Gastrocnemius medialis (tissue), 4 donors: ENCODE measurements at regions not wholly inside any gene's neighbourhood (a gene's known extent, or its start where the extent isn't known, plus 50 kb on each side); places are given as distances from the start of the nearest gene placed in this dataset.

Experiments used
- ATAC-seq, 2 donors: fragments of 150-250 bp; one replicate each; pipeline ENCODE4 v1.9.1; 2016
- DNase-seq, 2 donors: peaks; one replicate each; pipeline ENCODE4 v3.0.0-alpha.2; 2019
- H3K27ac ChIP-seq, 4 donors: fragments of 200-600 bp; sonication (generic); 1 replicate in 1 of 4; 2 replicates in 3 of 4; pipeline ENCODE4 v1.5.1; 2016 to 2018; ENCODE audit warnings: mild to moderate bottlenecking in 2 of 4, moderate library complexity in 1 of 4
- H3K27me3 ChIP-seq, 3 donors: fragments of 200-600 bp; sonication (generic) in 2 of 3; 1 replicate in 1 of 3; 2 replicates in 2 of 3; pipeline versions ENCODE4 v1.5.1 to v1.6.0; 2016 to 2019; ENCODE audit warnings: mild to moderate bottlenecking in 1 of 3, moderate library complexity in 1 of 3
- H3K36me3 ChIP-seq, 2 donors: fragments of 200-600 bp; sonication (generic) in 1 of 2; one replicate each; pipeline ENCODE4 v1.5.1; 2017 to 2018
- H3K4me1 ChIP-seq, 2 donors: fragments of 200-600 bp; sonication (generic) in 1 of 2; one replicate each; pipeline ENCODE4 v1.5.1; 2016 to 2017; ENCODE audit warnings: mild to moderate bottlenecking in 2 of 2
- H3K4me3 ChIP-seq, 4 donors: fragments of 200-600 bp; sonication (generic) in 3 of 4; 1 replicate in 1 of 4; 2 replicates in 3 of 4; pipeline ENCODE4 v1.5.1; 2016 to 2019; ENCODE audit warnings: mild to moderate bottlenecking in 2 of 4
- H3K9me3 ChIP-seq, 3 donors: fragments of 200-600 bp; sonication (generic) in 2 of 3; 1 replicate in 1 of 3; 2 replicates in 2 of 3; pipeline ENCODE4 v1.5.1; 2016 to 2019
- POLR2A ChIP-seq, 2 donors: fragments of 450-650 bp; IDR thresholded peaks; one replicate each; pipeline ENCODE4 v1.6.1; 2017; ENCODE audit warnings: antibody characterized with exemption in 2 of 2, mild to moderate bottlenecking in 2 of 2, moderate library complexity in 2 of 2
- in situ Hi-C, 4 donors: fragments of 200-750 bp; cut with MboI; loops; one replicate each; pipeline versions ENCODE4 v1.15.0 to v1.8.0; 2017; ENCODE audit warnings: low sequenced_read_pairs in 4 of 4
- intact Hi-C: fragments of 100-400 bp; cut with DNase I; formaldehyde crosslinking; loops from one replicate; pipeline ENCODE4 v1.15.1; 2023; ENCODE audit warnings: low total_unique reads
- microRNA counts, 2 donors: library from miRNA; unstranded; fragments of <30 nt; microRNA quantifications; one replicate each; lab custom pipeline; 2016
- microRNA-seq, 2 donors: library from miRNA; unstranded; fragments of <30 nt; microRNA quantifications; one replicate each; pipeline ENCODE4, GENCODE V29; 2016; ENCODE audit warnings: borderline replicate concordance in 2 of 2
- TF ChIP-seq, protein P1 (sequence below), 5 experiments: fragments of 450-650 bp in 3 of 5; fragments of 200-600 bp in 2 of 5; sonication (generic) in 2 of 5; IDR thresholded peaks in 4 of 5; conservative IDR thresholded peaks in 1 of 5; 1 replicate in 4 of 5; 2 replicates in 1 of 5; pipeline ENCODE4 v1.5.1; 2016 to 2019; ENCODE audit warnings: antibody characterized with exemption in 5 of 5, mild to moderate bottlenecking in 3 of 5, moderate library complexity in 3 of 5

DNA sequence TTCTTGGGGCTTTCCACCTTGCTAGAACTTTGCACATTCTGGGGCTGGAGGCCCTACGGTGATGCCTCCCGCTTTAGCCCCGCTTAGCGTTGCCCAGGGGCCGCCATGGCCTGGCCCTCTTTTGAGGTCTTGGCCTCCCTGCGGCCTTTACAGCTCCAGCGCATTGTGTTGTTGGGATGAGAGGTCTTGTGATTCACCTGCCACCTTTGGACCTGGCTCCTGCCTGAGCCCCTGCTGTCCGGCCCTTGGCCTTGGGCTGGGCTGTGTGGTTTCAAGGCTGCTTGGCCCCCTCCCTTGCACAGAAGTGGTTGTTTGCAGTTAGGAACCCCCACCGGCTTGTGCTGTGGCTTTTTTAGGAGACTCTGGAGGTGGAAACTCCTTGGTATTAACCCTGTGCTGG lies 61.0 kb upstream of the CDH4 start:
- Histone ChIP-seq H3K9me3 (no peaks in the 10 kb centered on the region), H3K36me3 (no peaks in the 10 kb centered on the region), H3K27ac (no peak overlapping the region), H3K27me3 (peaks cover 0 to 3% (median 0%) of the 10 kb centered on the region in 3 donors), H3K4me3 (no peak overlapping the region), H3K4me1 (no peaks in the 10 kb centered on the region)
- ATAC-seq (no peak), DNase-seq (no peak)
- no peak for TF ChIP-seq POLR2A (IDR thresholded peaks at IDR 0.05)
- TF ChIP-seq, protein P1, sequence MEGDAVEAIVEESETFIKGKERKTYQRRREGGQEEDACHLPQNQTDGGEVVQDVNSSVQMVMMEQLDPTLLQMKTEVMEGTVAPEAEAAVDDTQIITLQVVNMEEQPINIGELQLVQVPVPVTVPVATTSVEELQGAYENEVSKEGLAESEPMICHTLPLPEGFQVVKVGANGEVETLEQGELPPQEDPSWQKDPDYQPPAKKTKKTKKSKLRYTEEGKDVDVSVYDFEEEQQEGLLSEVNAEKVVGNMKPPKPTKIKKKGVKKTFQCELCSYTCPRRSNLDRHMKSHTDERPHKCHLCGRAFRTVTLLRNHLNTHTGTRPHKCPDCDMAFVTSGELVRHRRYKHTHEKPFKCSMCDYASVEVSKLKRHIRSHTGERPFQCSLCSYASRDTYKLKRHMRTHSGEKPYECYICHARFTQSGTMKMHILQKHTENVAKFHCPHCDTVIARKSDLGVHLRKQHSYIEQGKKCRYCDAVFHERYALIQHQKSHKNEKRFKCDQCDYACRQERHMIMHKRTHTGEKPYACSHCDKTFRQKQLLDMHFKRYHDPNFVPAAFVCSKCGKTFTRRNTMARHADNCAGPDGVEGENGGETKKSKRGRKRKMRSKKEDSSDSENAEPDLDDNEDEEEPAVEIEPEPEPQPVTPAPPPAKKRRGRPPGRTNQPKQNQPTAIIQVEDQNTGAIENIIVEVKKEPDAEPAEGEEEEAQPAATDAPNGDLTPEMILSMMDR (IDR thresholded peaks at IDR 0.05 in 4 of 5, conservative IDR thresholded peaks at IDR 0.05 in 1 of 5), result no peak
- in situ Hi-C loops, result no loop called here
- intact Hi-C loops, result no loop called here

DNA sequence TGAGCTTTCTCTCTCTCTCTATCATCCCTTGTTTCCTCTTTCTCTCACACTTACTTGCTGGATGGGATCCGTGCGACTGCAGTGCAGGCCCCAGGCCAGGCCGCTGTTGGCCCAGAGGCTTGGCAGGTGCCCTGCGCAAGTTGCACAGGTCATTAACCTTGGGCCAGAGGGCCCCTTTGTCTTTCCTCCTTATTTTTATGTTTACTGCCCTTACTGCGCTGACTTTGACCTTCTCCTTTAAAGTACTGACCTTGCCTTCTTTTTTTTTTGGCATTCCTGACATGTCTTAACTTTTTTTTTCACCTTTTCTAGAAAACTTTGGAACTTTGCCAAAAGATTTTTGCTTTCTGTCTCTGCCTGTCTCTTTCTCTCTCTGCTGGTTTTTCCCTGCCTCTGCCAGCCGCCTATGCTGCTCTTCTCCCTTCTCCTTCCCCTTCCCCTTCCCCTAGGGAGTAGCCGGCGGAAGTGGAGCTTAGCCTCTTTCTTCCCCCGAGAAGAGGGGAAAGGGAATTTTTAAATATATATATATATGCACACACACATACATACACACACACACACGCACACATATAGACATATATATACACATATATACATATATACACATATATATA lies 59.6 kb upstream of the CDH4 start:
- Histone ChIP-seq H3K4me1 (no peaks in the 10 kb centered on the region), H3K36me3 (no peaks in the 10 kb centered on the region), H3K4me3 (no peak overlapping the region), H3K9me3 (no peaks in the 10 kb centered on the region), H3K27ac (no peak overlapping the region), H3K27me3 (peaks cover 0 to 2% (median 0%) of the 10 kb centered on the region in 3 donors)
- TF ChIP-seq, protein P1 (IDR thresholded peaks at IDR 0.05 in 4 of 5, conservative IDR thresholded peaks at IDR 0.05 in 1 of 5), result no peak
- TF ChIP-seq POLR2A (IDR thresholded peaks at IDR 0.05), result no peak
- DNase-seq, result no peak
- in situ Hi-C loops (no loop called here), intact Hi-C loops (no loop called here)
- ATAC-seq, result no peak

DNA sequence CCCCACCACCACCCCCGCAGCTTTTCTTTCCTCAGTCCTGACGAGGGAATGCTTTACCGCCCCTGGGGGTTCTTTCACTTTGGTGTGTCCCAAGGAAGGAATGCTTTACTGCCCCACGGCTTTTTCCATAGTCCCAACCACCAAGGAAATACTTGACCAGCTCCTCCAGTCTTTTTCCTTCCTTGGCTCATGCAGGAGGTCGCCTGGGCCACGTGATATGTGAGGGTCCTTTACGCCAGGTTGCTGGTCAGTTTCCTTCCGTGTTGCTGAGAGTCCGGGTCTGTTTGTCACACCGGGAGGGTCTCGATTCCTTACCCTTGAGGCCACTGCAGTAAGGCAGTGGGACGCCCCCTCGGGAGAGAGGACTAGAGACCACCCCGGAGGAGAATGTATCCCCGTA lies 58.9 kb upstream of the CDH4 start:
- H3K27ac ChIP-seq, result no peak overlapping the region
- no peaks in the 10 kb centered on the region for H3K4me1 ChIP-seq
- TF ChIP-seq, protein P1 (IDR thresholded peaks at IDR 0.05 in 4 of 5, conservative IDR thresholded peaks at IDR 0.05 in 1 of 5), result no peak
- no peak for TF ChIP-seq POLR2A (IDR thresholded peaks at IDR 0.05)
- DNase-seq (no peak), ATAC-seq (no peak)
- H3K9me3 ChIP-seq, result no peaks in the 10 kb centered on the region
- no peaks in the 10 kb centered on the region for H3K36me3 ChIP-seq
- H3K4me3 ChIP-seq, result no peak overlapping the region
- intact Hi-C loops (no loop called here), in situ Hi-C loops (no loop called here)
- peaks cover 0 to 2% (median 0%) of the 10 kb centered on the region in 3 donors for H3K27me3 ChIP-seq

MicroRNAs encoded in the stretch of these regions (microRNA counts, 767-probe panel; counts per million panel counts)
- 356 to 448 counts per million in 2 donors for microRNA hsa-miR-548ag (lab: Ali Mortazavi, UCI)
- 356 to 448 counts per million in 2 donors for microRNA hsa-miR-646 (lab: Ali Mortazavi, UCI)

Small RNA genes lying in the stretch of these regions (microRNA-seq; reads per million reads assigned to microRNA genes)
- gene MIR4533, result 0 reads per million in 2 donors
- gene MIR548AG2, result 0 reads per million in 2 donors
- 0 reads per million in 2 donors for gene MIR646
